ENCODE measurements at regions not wholly inside any gene's neighbourhood (a gene's known extent, or its start where the extent isn't known, plus 50 kb on each side); places are given as distances from the start of the nearest gene placed in this dataset.
A peak's percentile ranks its signal among the peaks of the same experiment; 100 is the strongest.
"Not testable (repeated sequence)": the region's sequence is repeated elsewhere in the genome, so short reads cannot be mapped to it uniquely, and the experiment has no call there.

GRCh38 chr3:31189971-31190370 is 295.5 kb upstream of the GADL1 start:
- Mint-ChIP-seq H3K27ac (no peak overlapping the region), H3K4me3 (ENCODE audit: low read depth) (no peak overlapping the region), H3K4me1 (ENCODE audit: low read depth) (no peaks in the 10 kb centered on the region), H3K36me3 (ENCODE audit: low read depth) (no peaks in the 10 kb centered on the region), H3K9me3 (peaks cover 3% of the 10 kb centered on the region), H3K27me3 (ENCODE audit: low read depth) (peaks cover 10% of the 10 kb centered on the region)
- DNase-seq (ENCODE audit: low spot score), result no peak
- intact Hi-C loops (cut with micrococcal nuclease), result no loop called here

GRCh38 chr3:31191354-31191753 is 296.9 kb upstream of the GADL1 start:
- H3K27me3 Mint-ChIP-seq (ENCODE audit: low read depth), result peaks cover 5% of the 10 kb centered on the region
- H3K4me3 Mint-ChIP-seq (ENCODE audit: low read depth), result no peak overlapping the region
- no peak overlapping the region for H3K27ac Mint-ChIP-seq
- no peaks in the 10 kb centered on the region for H3K4me1 Mint-ChIP-seq (ENCODE audit: low read depth)
- H3K36me3 Mint-ChIP-seq (ENCODE audit: low read depth), result no peaks in the 10 kb centered on the region
- intact Hi-C loops (cut with micrococcal nuclease), result no loop called here
- H3K9me3 Mint-ChIP-seq, result peaks cover 3% of the 10 kb centered on the region
- DNase-seq (ENCODE audit: low spot score), result no peak

GRCh38 chr3:31193429-31193828 is 299.0 kb upstream of the GADL1 start:
- intact Hi-C loops (cut with micrococcal nuclease), result no loop called here
- no peak overlapping the region for H3K4me3 Mint-ChIP-seq (ENCODE audit: low read depth)
- peaks cover 3% of the 10 kb centered on the region for H3K27me3 Mint-ChIP-seq (ENCODE audit: low read depth)
- peaks cover 3% of the 10 kb centered on the region for H3K9me3 Mint-ChIP-seq
- DNase-seq (ENCODE audit: low spot score), result no peak
- no peaks in the 10 kb centered on the region for H3K4me1 Mint-ChIP-seq (ENCODE audit: low read depth)
- no peaks in the 10 kb centered on the region for H3K36me3 Mint-ChIP-seq (ENCODE audit: low read depth)
- H3K27ac Mint-ChIP-seq, result no peak overlapping the region

GRCh38 chr3:31193871-31194270 is 299.4 kb upstream of the GADL1 start:
- H3K4me1 Mint-ChIP-seq (ENCODE audit: low read depth), result no peaks in the 10 kb centered on the region
- H3K9me3 Mint-ChIP-seq, result peaks cover 3% of the 10 kb centered on the region
- no peak overlapping the region for H3K27ac Mint-ChIP-seq
- intact Hi-C loops (cut with micrococcal nuclease), result no loop called here
- H3K36me3 Mint-ChIP-seq (ENCODE audit: low read depth), result no peaks in the 10 kb centered on the region
- no peak overlapping the region for H3K4me3 Mint-ChIP-seq (ENCODE audit: low read depth)
- no peak for DNase-seq (ENCODE audit: low spot score)
- H3K27me3 Mint-ChIP-seq (ENCODE audit: low read depth), result peaks cover 3% of the 10 kb centered on the region

GRCh38 chr3:31196261-31196660 is 301.8 kb upstream of the GADL1 start:
- H3K27ac Mint-ChIP-seq, result no peak overlapping the region
- H3K36me3 Mint-ChIP-seq (ENCODE audit: low read depth), result peaks cover 2% of the 10 kb centered on the region
- H3K4me3 Mint-ChIP-seq (ENCODE audit: low read depth), result no peak overlapping the region
- peaks cover 5% of the 10 kb centered on the region for H3K27me3 Mint-ChIP-seq (ENCODE audit: low read depth)
- intact Hi-C loops (cut with micrococcal nuclease), result no loop called here
- DNase-seq (ENCODE audit: low spot score), result no peak
- no peaks in the 10 kb centered on the region for H3K4me1 Mint-ChIP-seq (ENCODE audit: low read depth)
- H3K9me3 Mint-ChIP-seq, result peaks cover 9% of the 10 kb centered on the region

GRCh38 chr3:31196881-31197364 is 302.5 kb upstream of the GADL1 start:
- H3K9me3 Mint-ChIP-seq, result peaks cover 9% of the 10 kb centered on the region
- no peak overlapping the region for H3K27ac Mint-ChIP-seq
- peaks cover 6% of the 10 kb centered on the region for H3K27me3 Mint-ChIP-seq (ENCODE audit: low read depth)
- intact Hi-C loops (cut with micrococcal nuclease), result no loop called here
- DNase-seq (ENCODE audit: low spot score), result no peak
- no peaks in the 10 kb centered on the region for H3K4me1 Mint-ChIP-seq (ENCODE audit: low read depth)
- no peak overlapping the region for H3K4me3 Mint-ChIP-seq (ENCODE audit: low read depth)
- peaks cover 2% of the 10 kb centered on the region for H3K36me3 Mint-ChIP-seq (ENCODE audit: low read depth)

GRCh38 chr3:31197941-31198340 is 303.5 kb upstream of the GADL1 start:
- no peak for DNase-seq (ENCODE audit: low spot score)
- intact Hi-C loops (cut with micrococcal nuclease), result no loop called here
- no peak overlapping the region for H3K27ac Mint-ChIP-seq

GRCh38 chr3:31198890-31199289 is 304.4 kb upstream of the GADL1 start:
- H3K9me3 Mint-ChIP-seq, result peaks cover 12% of the 10 kb centered on the region
- H3K4me3 Mint-ChIP-seq (ENCODE audit: low read depth), result no peak overlapping the region
- no peak overlapping the region for H3K27ac Mint-ChIP-seq
- peaks cover 2% of the 10 kb centered on the region for H3K36me3 Mint-ChIP-seq (ENCODE audit: low read depth)
- peaks cover 5% of the 10 kb centered on the region for H3K27me3 Mint-ChIP-seq (ENCODE audit: low read depth)
- intact Hi-C loops (cut with micrococcal nuclease), result no loop called here
- H3K4me1 Mint-ChIP-seq (ENCODE audit: low read depth), result no peaks in the 10 kb centered on the region
- DNase-seq (ENCODE audit: low spot score), result no peak

More at GRCh38 chr3:31197941-31198340, 303.5 kb upstream of the GADL1 start:
- Mint-ChIP-seq H3K4me3 (ENCODE audit: low read depth) (no peak overlapping the region), H3K9me3 (peaks cover 9% of the 10 kb centered on the region), H3K27me3 (ENCODE audit: low read depth) (peaks cover 8% of the 10 kb centered on the region), H3K36me3 (ENCODE audit: low read depth) (peaks cover 2% of the 10 kb centered on the region), H3K4me1 (ENCODE audit: low read depth) (no peaks in the 10 kb centered on the region)

- H3K36me3 Mint-ChIP-seq (ENCODE audit: low read depth), result peaks cover 6% of the 10 kb centered on the region
- H3K27me3 Mint-ChIP-seq (ENCODE audit: low read depth), result peaks cover 5% of the 10 kb centered on the region
- no peak overlapping the region for H3K4me3 Mint-ChIP-seq (ENCODE audit: low read depth)
- intact Hi-C loops (cut with micrococcal nuclease), result no loop called here
- DNase-seq (ENCODE audit: low spot score), result no peak
- H3K4me1 Mint-ChIP-seq (ENCODE audit: low read depth), result no peaks in the 10 kb centered on the region
- H3K9me3 Mint-ChIP-seq, result peaks cover 43% of the 10 kb centered on the region
- H3K27ac Mint-ChIP-seq, result no peak overlapping the region
These were observed 309.7 kb upstream of the GADL1 start for GRCh38 chr3:31203960-31204795.

- H3K27me3 Mint-ChIP-seq (ENCODE audit: low read depth); DNase-seq (ENCODE audit: low spot score); intact Hi-C loops (cut with micrococcal nuclease); H3K4me1 Mint-ChIP-seq (ENCODE audit: low read depth); H3K27ac Mint-ChIP-seq; H3K4me3 Mint-ChIP-seq (ENCODE audit: low read depth); H3K36me3 Mint-ChIP-seq (ENCODE audit: low read depth): not testable (repeated sequence)
- peaks cover 48% of the 10 kb centered on the region for H3K9me3 Mint-ChIP-seq
These were observed 310.3 kb upstream of the GADL1 start for GRCh38 chr3:31204796-31205056.

GRCh38 chr3:31210068-31210645 is 315.7 kb upstream of the GADL1 start:
- DNase-seq (ENCODE audit: low spot score), result no peak
- Mint-ChIP-seq H3K36me3 (ENCODE audit: low read depth) (peaks cover 4% of the 10 kb centered on the region), H3K27ac (no peak overlapping the region), H3K4me3 (ENCODE audit: low read depth) (no peak overlapping the region), H3K27me3 (ENCODE audit: low read depth) (no peaks in the 10 kb centered on the region), H3K4me1 (ENCODE audit: low read depth) (peaks cover 30% of the 10 kb centered on the region), H3K9me3 (peaks cover 31% of the 10 kb centered on the region)
- intact Hi-C loops (cut with micrococcal nuclease), result loop anchor here (5.0 kb wide), 2 partner anchors 77 to 133 kb away; no protein-coding TSS in a partner anchor

GRCh38 chr3:31213869-31214486 is 318.7 kb upstream of the STT3B start:
- intact Hi-C loops (cut with micrococcal nuclease), result loop anchor here (1.0 to 5.0 kb wide), 3 partner anchors 16 to 137 kb away; no protein-coding TSS in a partner anchor
- H3K27ac Mint-ChIP-seq, result peak overlapping the region; percentile 0
- H3K4me1 Mint-ChIP-seq (ENCODE audit: low read depth), result peaks cover 60% of the 10 kb centered on the region
- H3K27me3 Mint-ChIP-seq (ENCODE audit: low read depth), result no peaks in the 10 kb centered on the region
- no peaks in the 10 kb centered on the region for H3K36me3 Mint-ChIP-seq (ENCODE audit: low read depth)
- H3K4me3 Mint-ChIP-seq (ENCODE audit: low read depth), result peak overlapping the region; percentile 0
- peak; percentile 52 for DNase-seq (ENCODE audit: low spot score)
- peaks cover 7% of the 10 kb centered on the region for H3K9me3 Mint-ChIP-seq

- Mint-ChIP-seq H3K27ac (no peak overlapping the region), H3K36me3 (ENCODE audit: low read depth) (peaks cover 6% of the 10 kb centered on the region), H3K4me3 (ENCODE audit: low read depth) (no peak overlapping the region), H3K27me3 (ENCODE audit: low read depth) (no peaks in the 10 kb centered on the region), H3K4me1 (ENCODE audit: low read depth) (peaks cover 79% of the 10 kb centered on the region), H3K9me3 (peaks cover 9% of the 10 kb centered on the region)
- intact Hi-C loops (cut with micrococcal nuclease), result loop anchor here (1.0 to 5.0 kb wide), 4 partner anchors 34 to 315 kb away; partner anchors contain the start of gene STT3B
- DNase-seq (ENCODE audit: low spot score), result no peak
These were observed 314.6 kb upstream of the STT3B start for GRCh38 chr3:31218082-31218481.

Data from activated T-helper 2 cell treated with anti-CD3 and anti-CD28 coated beads, Interferon-gamma antibody, Interleukin-2, Interleukin-4, amounts not matched to agents 10 μg/mL and 5 μg/mL and 100 μg/mL, durations not matched to agents 14 hours and 24 hours and 36 hours (primary cell).